Smooth muscle cell of the brain vasculature (primary cell): ENCODE measurements at regions not wholly inside any gene's neighbourhood (a gene's known extent, or its start where the extent isn't known, plus 50 kb on each side); places are given as distances from the start of the nearest gene placed in this dataset.
"Not testable (repeated sequence)": the region's sequence is repeated elsewhere in the genome, so short reads cannot be mapped to it uniquely, and the experiment has no call there.

Experiments
- DNase-seq: peaks from one replicate; pipeline ENCODE4 v3.0.0-alpha.2; 2012; ENCODE audit warnings: low read depth, low spot score

- DNase-seq: no peak
These were observed 224.7 kb upstream of the EGLN3 start for GRCh38 chr14:34175574-34175973.

GRCh38 chr14:34174973-34175372 lies 224.1 kb upstream of the EGLN3 start:
- DNase-seq: no peak

DNA sequence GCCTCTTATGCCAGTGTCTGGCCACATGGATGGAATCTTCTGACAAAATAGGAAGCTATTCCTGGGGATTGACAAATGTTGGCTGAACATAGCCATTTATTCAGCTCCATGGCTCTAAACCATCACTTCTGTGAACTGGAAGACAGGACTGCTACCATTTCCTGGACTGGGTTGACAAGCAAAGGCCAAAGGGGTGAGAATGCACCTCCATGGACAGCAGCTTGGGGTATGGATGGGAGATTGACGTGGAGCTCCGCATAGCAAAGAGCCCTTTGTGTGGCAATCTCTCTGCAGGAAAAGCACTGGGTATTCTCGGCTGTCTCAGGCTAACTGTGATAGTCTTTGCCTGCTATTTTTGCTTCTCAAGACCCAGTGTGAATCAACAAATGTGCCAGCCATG lies 223.0 kb upstream of the EGLN3 start:
- no peak for DNase-seq

GRCh38 chr14:34172550-34173368 lies 221.9 kb upstream of the EGLN3 start:
- DNase-seq: no peak

DNA sequence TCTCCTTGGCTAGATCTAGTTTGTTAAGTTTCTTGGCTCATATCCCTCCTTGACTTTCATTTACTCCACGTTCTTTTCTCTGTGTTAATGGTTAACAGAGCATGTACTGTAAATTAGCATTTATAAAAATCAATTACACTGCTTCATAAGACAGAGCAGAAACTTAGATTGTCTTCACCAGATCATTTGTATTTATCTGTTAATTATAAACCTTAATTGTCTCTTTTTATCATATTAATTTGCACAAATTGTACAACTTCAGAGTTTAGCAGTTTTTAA lies 221.2 kb upstream of the EGLN3 start:
- no peak for DNase-seq

DNA sequence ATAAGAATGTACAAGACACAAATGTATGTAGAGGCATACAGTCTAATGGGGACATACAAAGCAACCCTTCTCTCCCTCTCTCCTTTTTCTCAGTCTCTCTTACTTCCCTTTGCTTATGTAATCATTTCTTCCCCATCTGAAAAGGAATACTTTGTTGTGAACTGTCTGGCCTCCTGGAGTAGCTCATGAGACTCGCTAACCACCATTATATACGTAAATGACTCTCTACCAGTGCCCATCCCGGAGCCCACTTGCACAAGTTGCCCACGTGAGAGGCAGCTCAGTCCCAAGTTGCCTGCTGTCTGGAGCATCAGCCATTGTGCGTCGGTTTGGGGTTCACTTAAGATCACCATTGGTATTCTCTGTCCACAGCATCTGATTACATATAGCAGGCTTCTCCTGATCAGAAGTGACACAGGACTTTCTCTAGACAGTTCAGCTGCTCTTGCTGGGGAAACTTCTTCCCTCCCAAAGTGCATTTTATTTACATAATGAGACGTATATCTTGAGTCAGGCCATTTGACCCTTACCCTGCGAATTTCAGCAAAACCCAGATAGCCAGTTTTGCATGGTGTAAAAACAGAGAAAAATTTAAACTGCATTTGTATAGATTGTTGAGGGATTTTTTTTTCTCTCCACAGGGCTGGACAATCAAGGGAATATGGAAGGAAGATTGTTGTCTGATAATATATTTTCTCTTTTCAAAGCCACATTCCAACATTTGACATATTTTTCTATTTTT lies 220.7 kb upstream of the EGLN3 start:
- no peak for DNase-seq

- no peak for DNase-seq
These were observed 220.0 kb upstream of the EGLN3 start for GRCh38 chr14:34170882-34171281.

GRCh38 chr14:34169561-34169960 lies 218.7 kb upstream of the EGLN3 start:
- DNase-seq: no peak

DNA sequence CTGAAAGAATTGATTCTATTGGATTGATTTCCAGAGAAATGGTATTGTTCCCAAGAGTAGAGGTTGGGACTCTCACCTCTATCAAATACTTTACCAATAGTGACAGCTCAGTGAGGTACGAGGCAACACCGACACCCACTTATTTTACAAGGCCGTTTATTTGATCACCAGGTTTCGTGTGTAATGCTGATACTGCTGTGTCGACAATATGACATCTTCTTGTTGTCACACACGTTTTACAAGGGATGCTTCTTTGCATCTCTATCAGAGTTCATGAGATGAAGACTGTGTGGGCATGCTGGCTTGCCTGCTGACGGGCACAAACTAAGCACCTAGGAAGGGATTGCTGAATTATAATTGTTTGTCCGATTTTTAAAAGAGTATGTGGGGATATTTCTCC lies 217.8 kb upstream of the EGLN3 start:
- DNase-seq: no peak

DNA sequence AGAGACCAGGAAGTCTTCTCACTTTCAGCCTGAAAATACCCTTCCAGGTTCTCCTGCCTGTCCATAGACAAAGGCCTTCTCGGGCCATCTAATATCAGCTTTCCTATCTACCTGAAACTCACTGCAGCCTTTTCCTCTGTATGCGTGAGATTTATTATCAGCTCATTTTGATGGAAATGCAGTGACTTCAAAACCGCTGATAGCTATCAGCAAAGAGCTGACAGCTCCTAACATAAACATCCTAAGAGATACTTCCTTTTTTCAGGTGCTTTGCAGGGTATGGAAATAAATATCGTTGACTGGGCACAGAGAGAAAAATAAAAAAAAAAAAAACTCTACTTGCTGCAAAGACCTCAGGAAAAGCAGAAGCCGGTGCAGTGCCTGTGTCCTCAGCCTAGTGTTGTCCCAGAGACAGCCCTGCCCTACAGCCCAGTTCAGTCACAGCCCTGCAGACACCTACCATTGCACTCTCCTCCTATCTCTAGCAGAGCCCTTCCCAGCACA lies 215.0 kb upstream of the EGLN3 start:
- no peak for DNase-seq

DNA sequence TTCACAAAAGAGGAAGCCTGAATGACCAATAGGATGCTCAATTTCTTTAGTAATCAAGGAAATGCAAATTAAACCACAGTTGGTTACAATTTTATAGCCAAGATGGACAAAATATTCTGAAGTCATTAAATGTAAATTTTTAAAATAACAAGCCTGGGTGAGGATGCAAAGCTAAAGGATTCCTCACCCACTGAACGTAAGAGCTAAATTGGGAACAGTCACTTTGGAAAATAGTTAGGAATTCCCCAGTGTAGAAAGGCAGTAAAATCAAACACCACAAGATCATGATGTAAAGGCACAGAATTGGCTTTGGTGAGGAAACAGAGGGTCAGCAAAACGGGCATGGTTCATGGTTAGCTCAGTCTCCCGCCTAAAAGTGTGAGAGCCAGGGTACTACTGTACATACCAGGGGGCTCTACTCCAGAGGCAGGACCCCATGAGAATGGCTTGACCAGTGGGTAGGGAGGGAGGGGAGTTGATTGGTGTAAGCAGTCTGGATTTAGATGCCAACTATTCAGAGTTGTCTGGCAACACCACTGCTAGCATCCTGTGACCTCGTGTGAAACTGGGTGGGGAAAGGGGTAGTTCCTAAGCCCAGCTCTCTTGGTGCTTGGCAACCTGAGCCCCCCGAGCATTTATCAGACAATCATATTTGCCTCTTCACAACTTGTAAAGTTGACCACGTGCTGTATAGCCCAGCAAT lies 213.4 kb upstream of the EGLN3 start:
- DNase-seq: no peak

DNA sequence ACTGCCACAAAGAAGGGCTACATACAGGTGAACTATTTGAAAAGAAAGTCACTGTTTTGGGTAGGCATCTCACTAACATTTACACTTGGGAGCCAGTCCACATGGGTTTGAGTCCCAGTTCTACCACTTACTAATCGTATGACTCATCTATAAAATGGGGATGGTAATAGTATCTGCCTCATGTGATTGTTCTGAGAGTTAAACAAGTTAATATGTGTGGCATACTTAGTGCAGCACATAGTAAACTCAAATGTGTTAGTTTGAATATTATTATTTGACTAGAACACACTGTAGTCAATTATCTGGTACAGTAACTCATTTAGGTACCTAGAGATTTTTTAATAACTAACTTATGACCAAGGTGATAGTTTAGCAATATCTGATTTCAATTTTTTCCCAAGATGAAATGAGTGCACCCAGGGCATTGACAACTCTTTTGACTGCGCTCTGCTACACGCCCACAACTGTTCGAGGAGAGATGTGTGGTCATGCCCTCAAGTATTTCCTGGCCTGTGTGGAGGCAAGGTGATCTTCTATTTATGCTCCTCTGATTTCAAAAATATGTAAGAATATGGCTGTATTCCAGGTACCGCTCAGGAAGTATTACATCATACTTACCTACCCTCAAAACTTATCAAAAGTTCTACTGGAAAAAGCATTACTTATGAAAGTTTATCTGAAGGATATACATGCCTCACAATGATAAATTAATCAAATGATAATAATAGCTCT lies 210.6 kb upstream of the EGLN3 start:
- DNase-seq: no peak

DNA sequence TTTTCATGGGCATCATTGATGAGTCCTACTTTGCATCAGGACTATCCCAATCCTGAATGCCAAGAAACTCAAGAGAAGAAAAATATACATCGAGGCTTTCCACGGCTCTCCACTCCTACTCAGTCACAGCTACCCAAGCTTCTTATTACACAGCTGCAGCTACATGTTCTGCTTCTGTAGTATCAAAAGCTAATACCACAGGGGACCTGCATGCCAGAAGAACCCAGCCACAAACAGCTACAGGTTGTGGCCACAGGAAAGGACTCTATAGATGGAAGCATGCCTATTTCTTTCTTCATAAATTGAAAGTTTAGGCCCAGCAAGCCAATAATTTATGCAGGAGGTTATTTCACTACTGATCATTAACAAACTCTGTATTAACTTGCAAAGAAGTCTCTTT lies 209.7 kb upstream of the EGLN3 start:
- no peak for DNase-seq

- DNase-seq: no peak
These were observed 206.8 kb upstream of the EGLN3 start for GRCh38 chr14:34157651-34158050.

GRCh38 chr14:34147461-34147860 lies 196.6 kb upstream of the EGLN3 start:
- DNase-seq: no peak

DNA sequence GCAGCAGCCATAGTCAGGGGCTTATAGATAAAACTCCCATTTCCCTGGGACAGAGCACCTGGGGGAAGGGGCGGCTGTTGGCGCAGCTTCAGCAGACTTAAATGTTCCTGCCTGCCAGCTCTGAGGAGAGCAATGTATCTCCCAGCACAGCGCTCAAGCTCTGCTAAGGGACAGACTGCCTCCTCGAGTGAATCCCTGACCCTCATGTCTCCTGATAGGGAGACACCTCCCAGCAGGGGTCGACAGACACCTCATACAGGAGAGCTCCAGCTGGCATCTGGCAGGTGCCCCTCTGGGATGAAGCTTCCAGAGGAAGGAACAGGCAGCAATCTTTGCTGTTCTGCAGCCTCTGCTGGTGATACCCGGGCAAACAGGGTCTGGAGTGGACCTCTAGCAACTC lies 189.3 kb upstream of the EGLN3 start:
- not testable (repeated sequence) for DNase-seq

GRCh38 chr14:34139160-34140121 lies 188.6 kb upstream of the EGLN3 start:
- DNase-seq: not testable (repeated sequence)

DNA sequence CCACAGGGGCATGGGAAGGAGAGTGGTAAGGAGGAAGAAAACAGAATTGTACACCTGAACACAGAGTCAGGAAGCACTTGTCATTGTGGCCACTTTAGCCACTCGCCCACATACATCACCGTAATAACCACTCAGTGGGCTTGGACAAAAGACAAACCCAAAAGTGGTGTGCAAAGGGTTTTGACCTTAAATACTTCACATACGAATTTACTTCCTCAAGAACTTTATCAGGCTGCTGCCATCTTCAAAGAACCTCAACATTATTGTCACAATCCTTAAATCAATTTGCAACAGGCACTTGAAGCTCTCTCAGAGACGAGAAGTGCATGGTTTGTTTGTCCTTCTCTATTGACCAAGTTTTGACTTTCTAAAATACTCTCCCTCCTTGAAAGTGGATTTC lies 187.3 kb upstream of the EGLN3 start:
- DNase-seq: no peak

- DNase-seq: no peak
These were observed 186.3 kb upstream of the EGLN3 start for GRCh38 chr14:34137001-34137745.

DNA sequence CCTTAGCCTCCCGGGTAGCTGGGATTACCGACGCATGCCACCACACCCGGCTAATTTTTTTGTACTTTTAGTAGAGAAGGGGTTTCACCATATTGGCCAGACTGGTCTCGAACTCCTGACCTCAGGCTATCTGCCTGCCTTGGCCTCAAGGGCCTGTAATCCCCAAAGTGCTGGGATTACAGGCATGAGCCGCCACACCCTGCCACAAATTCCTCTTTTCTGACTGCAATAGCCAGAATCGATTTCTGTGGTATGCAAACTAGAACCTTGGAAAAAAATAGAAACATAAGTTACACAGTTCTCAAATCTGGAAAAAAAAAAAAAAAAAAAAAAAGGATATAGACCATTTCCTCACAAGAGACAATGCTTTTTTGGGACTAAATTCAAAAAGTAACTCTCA lies 184.6 kb upstream of the EGLN3 start:
- no peak for DNase-seq
